ENCODE measurements at regions not wholly inside any gene's neighbourhood (a gene's known extent, or its start where the extent isn't known, plus 50 kb on each side); places are given as distances from the start of the nearest gene placed in this dataset.

GRCh38 chr7:35537067-35538023, 157.6 kb downstream of the HERPUD2 start:
- intact Hi-C loops (cut with DNase I), result loop anchor here (10.0 kb wide), 2 partner anchors 87 to 343 kb away; no protein-coding TSS in a partner anchor
- DNase-seq, result peak; percentile 57 to 96 (median 80)

DNA sequence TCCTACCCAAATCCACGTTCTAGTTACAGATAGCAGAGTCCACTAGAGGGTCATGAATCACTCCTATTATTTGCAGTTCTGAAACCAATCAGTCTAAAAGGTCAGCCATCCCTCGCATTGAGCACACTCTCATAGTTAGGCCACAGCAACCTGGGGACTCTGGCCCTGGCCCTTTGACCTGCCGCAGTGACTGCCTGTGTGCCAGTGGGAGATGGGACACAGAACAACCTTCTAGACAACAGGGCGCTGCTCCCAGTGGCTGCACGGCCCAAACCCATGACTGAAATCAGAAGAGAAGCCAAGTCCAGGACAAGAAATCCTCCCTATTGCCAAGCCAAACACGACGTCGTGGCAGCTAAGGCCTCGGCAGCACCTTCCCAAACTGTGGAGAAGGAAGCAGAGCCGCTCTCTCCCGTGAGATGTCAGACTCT, 158.5 kb downstream of the HERPUD2 start:
- peak in 1 of 10 donors; percentile 64 for DNase-seq
- intact Hi-C loops (cut with DNase I), result loop anchor here (10.0 kb wide), 2 partner anchors 88 to 342 kb away; no protein-coding TSS in a partner anchor

- intact Hi-C loops (cut with DNase I), result loop anchor here (10.0 kb wide), 2 partner anchors 91 to 339 kb away; no protein-coding TSS in a partner anchor
- no peak for DNase-seq
Observed at GRCh38 chr7:35533902-35534301, 161.0 kb downstream of the HERPUD2 start.

DNA sequence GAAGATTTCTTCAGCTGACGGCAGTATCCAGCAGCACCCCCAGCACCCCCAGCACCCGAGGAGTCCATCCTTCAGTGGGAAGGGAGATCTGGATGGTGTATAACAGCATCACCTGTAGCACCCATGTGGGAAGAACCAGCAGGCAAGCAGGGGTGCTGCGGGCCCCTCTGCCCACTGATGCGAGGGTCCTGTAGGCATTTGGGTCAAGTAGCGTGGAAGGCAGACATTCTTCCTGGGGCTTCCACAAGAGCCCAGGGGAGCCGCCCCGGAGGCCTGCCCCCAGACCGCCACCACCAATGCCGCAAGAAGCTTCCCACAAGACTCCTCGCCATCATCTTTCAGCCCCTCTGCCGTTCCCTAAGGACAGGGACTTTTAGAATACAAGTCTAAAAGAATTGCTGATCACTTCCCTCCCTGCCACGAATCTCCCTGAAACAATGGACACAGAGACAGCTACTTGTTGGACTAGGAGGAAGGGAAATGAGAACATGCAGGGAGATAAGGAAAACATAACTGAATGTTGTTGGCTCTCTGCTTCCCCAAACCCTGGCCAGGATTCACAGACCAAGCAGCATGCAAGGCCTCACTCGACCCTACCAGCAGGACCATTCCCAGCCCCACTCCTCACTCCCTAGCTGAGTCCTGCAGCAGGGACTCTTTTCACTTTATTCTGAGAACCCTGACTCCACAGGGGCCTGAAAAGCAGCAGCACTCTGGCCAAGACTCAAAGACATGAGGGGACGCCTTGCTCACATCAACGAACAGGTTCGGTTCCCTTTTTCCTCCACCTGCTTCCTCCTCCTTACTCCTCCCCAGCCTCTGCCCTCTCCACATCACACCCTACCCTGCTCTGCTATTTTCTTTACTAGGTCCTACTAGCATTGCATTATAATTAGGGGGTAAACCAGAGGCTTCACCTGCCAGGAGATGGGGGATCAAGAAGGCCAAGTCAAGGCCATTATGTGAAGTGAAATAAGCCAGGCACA, 164.5 kb downstream of the HERPUD2 start:
- DNase-seq, result peak in 1 of 10 donors; percentile 66
- intact Hi-C loops (cut with DNase I), result loop anchor here (10.0 kb wide), 2 partner anchors 94 to 336 kb away; no protein-coding TSS in a partner anchor

DNA sequence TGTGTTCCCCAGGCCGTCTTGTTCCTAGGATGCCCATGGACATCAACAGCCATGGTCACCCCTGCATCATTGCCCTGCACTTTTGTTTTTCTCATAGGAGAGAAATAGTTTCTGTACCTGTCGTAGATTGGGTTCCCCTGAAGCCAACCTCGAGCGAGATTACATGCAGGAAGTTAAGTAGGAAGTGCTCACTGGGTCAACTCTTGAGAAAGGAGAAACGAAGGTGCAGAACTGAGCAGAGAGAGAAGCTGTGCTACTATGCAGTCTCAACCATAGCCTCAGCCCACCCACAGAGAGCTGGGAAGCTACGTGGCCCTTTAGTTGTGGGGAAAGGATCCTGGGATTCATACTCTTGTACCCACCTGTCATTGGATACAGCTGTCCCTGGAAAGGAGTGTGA, 165.2 kb downstream of the HERPUD2 start:
- intact Hi-C loops (cut with DNase I), result loop anchor here (10.0 kb wide), 2 partner anchors 95 to 335 kb away; no protein-coding TSS in a partner anchor
- DNase-seq, result no peak

- no peak for DNase-seq
- intact Hi-C loops (cut with DNase I), result no loop called here
Observed at GRCh38 chr7:35528381-35528977, 166.5 kb downstream of the HERPUD2 start.

DNA sequence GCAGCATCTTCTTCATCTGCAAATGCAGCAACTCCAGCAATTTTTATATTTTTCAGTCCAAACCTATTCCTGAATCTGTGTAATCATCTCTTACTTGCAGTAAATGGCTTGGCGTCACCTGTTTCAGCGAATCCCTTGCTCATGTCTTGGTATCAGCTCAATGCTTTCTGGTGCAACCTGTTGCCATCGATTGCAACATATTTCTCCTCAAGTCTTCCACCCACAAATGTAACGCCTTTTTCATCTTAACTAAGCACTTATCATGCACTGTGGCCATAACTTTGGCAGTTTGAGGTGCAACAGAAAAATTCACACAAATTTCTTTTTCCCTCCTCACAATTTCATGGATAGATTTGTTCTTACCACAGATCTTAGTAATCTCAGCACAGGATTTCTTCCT, 168.3 kb downstream of the HERPUD2 start:
- intact Hi-C loops (cut with DNase I), result no loop called here
- DNase-seq, result no peak

DNA sequence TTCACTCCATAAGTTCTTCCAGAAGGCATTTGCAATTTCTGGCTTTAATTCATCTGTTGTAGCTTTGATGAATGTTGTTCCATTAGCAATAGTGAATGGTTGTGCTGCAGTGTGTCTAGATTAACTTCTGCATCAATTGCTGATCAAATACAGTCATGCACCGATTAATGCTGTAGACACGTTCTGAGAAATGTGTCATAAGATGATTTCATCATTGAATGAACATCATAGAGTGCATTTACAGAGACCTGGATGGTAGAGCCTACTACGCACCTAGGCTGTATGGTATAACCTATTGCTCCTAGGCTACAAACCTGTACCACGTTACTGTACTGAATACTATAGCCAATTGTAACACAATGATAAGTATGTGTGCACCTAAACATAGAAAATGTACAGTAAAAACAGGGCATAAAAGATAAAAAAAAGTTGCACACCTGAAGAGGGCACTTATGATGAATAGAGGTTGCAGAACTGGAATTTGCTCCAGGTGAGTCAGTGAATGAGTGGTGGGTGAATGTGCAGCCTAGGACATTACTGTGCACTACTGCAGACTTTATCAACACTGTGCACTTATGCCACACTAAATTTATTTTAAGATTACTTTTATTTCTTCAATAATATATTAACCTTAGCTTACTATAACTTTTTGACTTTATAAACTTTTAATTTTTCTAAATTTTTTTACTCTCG, 170.7 kb downstream of the HERPUD2 start:
- no peak for DNase-seq
- intact Hi-C loops (cut with DNase I), result no loop called here

- intact Hi-C loops (cut with DNase I), result no loop called here
- DNase-seq, result no peak
Observed at GRCh38 chr7:35523292-35523691, 171.6 kb downstream of the HERPUD2 start.

DNA sequence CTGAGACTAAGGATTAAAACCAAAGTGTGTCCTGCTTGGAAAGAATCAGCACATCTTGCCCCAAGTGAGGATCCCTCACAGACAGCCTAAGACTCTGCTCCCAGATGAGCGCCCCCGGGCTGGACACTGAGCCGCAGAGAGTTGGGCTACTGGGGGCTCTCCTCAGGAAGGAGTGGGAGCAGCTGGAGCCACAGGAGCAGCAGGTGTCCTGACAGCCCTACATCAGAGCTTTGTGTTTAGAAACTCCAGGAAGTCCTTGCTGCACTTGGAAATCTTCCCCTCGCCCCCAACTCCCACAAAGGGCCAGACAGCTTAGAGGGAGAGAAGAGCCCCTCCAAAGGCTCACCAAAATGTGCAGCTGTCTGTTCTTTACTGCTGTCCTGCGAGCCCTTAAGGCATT, 172.2 kb downstream of the HERPUD2 start:
- intact Hi-C loops (cut with DNase I), result no loop called here
- no peak for DNase-seq

GRCh38 chr7:35521941-35522340, 173.0 kb downstream of the HERPUD2 start:
- DNase-seq, result no peak
- intact Hi-C loops (cut with DNase I), result no loop called here

DNA sequence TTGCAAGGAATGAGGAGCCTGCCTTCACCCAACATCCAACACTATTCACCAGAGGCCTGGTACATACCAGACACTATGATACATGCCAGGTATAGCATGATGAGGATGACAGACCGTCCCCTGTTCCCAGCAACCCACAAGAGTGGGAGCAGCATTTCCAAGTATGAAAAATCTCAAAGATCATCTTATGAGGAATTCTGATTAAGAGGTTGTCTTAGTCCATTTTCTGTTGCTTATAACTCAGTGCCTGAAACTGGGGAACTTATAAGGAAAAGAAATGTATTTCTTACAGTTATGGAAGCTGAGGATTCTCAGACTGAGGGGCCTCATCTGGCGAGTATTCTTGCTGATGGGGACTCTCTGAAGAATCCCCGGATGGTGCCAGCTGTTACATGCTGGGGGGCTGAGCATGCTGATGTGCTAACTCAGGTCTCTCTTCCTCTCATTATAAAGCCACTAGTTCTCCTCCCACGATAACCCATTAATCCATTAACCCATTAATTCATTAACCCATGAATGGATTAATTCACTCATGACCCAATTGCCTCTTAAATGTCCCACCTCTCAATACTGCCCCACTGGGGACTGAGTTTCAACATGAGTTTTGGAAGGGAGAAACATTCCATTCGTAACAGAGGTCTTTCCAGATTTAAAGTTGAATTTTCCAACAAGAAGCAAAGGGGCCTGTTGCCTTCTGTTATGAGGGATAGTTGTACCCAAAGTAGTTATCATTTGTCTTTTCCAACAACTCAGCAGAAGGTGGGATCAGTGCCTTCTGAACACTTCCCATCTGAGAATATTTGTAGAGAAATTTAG, 173.9 kb downstream of the HERPUD2 start:
- intact Hi-C loops (cut with DNase I), result no loop called here
- DNase-seq, result no peak

DNA sequence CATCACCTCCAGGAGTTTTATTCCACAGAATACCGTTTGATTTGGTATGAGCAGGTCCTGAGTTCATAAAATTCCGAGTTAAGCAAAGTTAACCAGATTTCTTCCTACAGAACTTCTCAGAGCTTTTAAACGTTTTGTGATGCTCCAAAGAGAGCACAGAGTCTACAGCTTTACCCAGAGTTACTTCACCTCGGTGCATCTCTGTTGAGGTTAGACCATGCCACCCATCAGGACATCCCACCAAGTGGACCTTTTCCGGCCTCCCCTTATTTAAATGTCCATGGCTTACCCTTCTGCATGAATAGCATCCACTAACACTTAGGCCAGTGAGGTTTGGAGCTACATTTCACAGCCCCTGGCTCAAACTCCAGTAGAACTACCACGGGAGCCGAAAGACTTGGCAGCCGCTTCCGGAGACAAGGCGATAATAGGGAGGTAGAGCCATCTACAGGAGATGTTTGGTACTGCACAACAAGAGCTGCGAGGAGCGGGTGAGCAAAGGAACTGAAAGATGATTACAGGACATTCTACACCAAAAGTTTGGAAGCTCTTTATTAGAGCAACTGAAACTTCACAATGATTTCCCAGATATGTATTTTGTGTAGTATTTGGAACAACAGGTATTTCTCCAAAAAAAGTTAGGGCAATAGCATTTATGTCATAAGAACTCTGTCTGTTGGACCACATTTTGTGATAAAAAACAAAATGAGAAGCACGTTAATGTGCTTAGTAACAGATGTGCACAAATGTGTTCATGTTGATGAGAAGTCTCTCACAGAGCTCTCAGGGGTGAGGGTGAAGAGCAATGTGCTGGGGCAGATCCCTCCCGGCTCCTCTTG, 174.7 kb downstream of the HERPUD2 start:
- intact Hi-C loops (cut with DNase I), result no loop called here
- DNase-seq, result peak in 6 of 10 donors; percentile 28 to 90 (median 35)

DNA sequence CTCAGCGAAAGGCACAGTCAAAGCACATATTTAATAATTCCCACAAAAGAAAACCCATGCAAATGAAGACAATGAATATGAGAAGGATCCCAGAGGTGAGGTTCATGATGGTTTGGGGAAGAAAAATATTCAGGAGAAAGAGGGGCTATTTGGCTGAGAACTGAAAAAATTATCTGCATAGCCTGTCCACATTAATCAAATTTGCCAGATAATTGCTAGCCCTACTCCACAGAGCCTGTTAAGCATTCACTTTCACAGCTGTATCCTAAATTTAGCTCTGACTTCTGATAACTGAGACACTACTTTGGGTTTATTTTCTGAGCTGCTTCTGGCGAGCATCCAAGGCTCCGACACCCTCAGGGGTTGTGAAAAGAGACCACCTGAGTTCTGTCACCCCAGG, 176.2 kb downstream of the HERPUD2 start:
- no peak for DNase-seq
- intact Hi-C loops (cut with DNase I), result no loop called here

DNA sequence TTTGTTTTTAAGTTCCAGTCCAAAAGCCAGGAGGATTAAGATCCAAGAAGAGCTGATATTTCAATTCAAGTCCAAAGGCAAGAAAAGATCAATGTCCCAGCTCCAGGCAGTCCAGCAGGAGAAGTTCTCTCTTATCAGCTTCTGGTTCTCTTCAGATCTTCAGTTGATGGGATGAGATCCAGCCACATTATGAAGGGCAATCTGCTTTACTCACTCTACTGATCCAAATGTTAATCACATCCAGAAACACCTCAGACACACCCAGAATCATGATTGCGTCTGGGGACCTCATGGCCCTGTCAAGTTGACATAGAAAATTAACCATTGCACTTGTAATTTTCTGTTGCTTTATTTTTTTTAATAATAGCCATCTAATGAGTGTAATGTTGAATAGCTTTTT, 178.4 kb downstream of the HERPUD2 start:
- DNase-seq, result no peak
- intact Hi-C loops (cut with DNase I), result no loop called here

DNA sequence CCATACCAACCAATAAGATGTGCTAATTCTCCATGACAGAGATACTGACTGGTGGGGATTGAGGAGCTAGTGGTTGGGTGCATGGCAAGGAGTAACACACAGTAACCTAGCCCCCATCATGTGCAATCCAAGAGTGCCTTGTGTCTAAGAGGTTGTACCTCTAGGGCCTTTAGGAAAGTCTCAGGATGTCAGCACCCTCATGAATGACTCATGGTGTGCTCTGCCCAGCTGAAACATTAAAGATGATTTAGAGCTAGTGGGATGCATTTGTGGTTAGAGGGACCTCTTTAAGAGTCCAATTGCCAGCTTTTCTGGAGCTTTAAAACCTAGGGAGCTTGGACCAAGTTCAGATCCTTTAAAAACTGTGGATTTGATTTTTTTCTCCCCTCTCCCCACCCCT, 181.1 kb downstream of the HERPUD2 start:
- intact Hi-C loops (cut with DNase I), result no loop called here
- no peak for DNase-seq

DNA sequence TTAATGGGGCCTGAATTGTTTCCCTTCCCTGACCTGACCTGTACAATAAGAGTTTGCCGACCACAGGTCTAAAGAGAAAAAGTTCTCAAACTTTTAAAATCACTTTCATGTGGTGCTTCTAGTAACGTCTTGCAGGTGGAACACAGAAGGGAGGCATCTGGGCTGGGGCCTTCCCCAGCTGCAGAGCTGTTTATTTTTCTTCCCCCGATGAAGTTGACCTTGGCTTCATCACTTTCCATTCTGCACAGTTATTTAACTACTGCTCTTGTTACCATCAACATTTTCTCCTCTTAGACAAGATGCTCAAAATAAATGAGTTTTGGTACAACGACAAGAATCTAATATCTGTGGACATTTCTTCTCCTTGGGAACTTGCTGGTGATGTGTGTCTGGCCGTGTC, 181.7 kb downstream of the HERPUD2 start:
- no peak for DNase-seq
- intact Hi-C loops (cut with DNase I), result no loop called here

GRCh38 chr7:35512716-35513115, 182.2 kb downstream of the HERPUD2 start:
- intact Hi-C loops (cut with DNase I), result no loop called here
- no peak for DNase-seq
